ENCODE measurements at regions not wholly inside any gene's neighbourhood (a gene's known extent, or its start where the extent isn't known, plus 50 kb on each side); places are given as distances from the start of the nearest gene placed in this dataset.

- H3K27me3 Mint-ChIP-seq (ENCODE audit: low read depth in 3 of 3): peaks cover 0 to 3% (median 0%) of the 10 kb centered on the region in 3 donors
- Histone ChIP-seq H3K4me1 (ENCODE audit: control insufficient read depth in 1 of 2, insufficient read depth in 2 of 2, low read length in 2 of 2) (no peaks in the 10 kb centered on the region), H4K20me1 (ENCODE audit: insufficient read depth, low read length) (no peaks in the 10 kb centered on the region), H3K9ac (ENCODE audit: insufficient read depth, low read length, poor library complexity, severe bottlenecking) (no peak overlapping the region), H3K79me2 (ENCODE audit: insufficient read depth, low read length) (no peaks in the 10 kb centered on the region), H3K36me3 (replicated peaks in 1 of 2; ENCODE audit: control insufficient read depth in 1 of 2, insufficient read depth in 2 of 2, low read length in 2 of 2) (no peaks in the 10 kb centered on the region), H2AFZ (ENCODE audit: insufficient read depth, low read depth, low read length, poor library complexity, severe bottlenecking) (no peak overlapping the region), H3K27ac (ENCODE audit: low read depth in 1 of 2, low read length in 2 of 2) (no peak overlapping the region), H3K4me2 (replicated peaks; ENCODE audit: extremely low read depth, low read length, poor library complexity, severe bottlenecking) (no peak overlapping the region), H3K9me3 (replicated peaks in 1 of 2; ENCODE audit: control insufficient read depth in 1 of 2, insufficient read depth in 1 of 2, low read length in 2 of 2) (no peaks in the 10 kb centered on the region), H3K4me3 (replicated peaks in 1 of 3; ENCODE audit: low read depth in 2 of 3, low read length in 3 of 3) (no peak overlapping the region), H3K27me3 (ENCODE audit: control insufficient read depth in 2 of 2, insufficient read depth in 2 of 2, low read length in 2 of 2) (no peaks in the 10 kb centered on the region)
- H3K4me3 Mint-ChIP-seq: no peak overlapping the region
- peaks cover 2% of the 10 kb centered on the region for H3K4me1 Mint-ChIP-seq
- intact Hi-C loops (cut with micrococcal nuclease): no loop called here
- WGBS (ENCODE audit: insufficient coverage): no CpG with 5 or more reads among the region's 2 CpGs
- H3K9me3 Mint-ChIP-seq: no peaks in the 10 kb centered on the region
- no peak overlapping the region for H3K27ac Mint-ChIP-seq
- H3K36me3 Mint-ChIP-seq: no peaks in the 10 kb centered on the region
- DNase-seq: peak in 1 of 3 donors; percentile 4
- TF ChIP-seq CTCF (IDR thresholded peaks at IDR 0.05): no peak
These were observed 151.2 kb downstream of the OMA1 start for GRCh38 chr1:58395355-58395754.

GRCh38 chr1:58392083-58392482 lies 154.4 kb downstream of the OMA1 start:
- DNase-seq: no peak
- Histone ChIP-seq H3K4me3 (replicated peaks in 1 of 3; ENCODE audit: low read depth in 2 of 3, low read length in 3 of 3) (no peak overlapping the region), H3K36me3 (replicated peaks in 1 of 2; ENCODE audit: control insufficient read depth in 1 of 2, insufficient read depth in 2 of 2, low read length in 2 of 2) (no peaks in the 10 kb centered on the region), H3K4me1 (ENCODE audit: control insufficient read depth in 1 of 2, insufficient read depth in 2 of 2, low read length in 2 of 2) (no peaks in the 10 kb centered on the region), H3K4me2 (replicated peaks; ENCODE audit: extremely low read depth, low read length, poor library complexity, severe bottlenecking) (no peak overlapping the region), H3K9me3 (replicated peaks in 1 of 2; ENCODE audit: control insufficient read depth in 1 of 2, insufficient read depth in 1 of 2, low read length in 2 of 2) (no peaks in the 10 kb centered on the region), H3K79me2 (ENCODE audit: insufficient read depth, low read length) (no peaks in the 10 kb centered on the region), H3K9ac (ENCODE audit: insufficient read depth, low read length, poor library complexity, severe bottlenecking) (no peak overlapping the region), H2AFZ (ENCODE audit: insufficient read depth, low read depth, low read length, poor library complexity, severe bottlenecking) (no peak overlapping the region), H3K27me3 (ENCODE audit: control insufficient read depth in 2 of 2, insufficient read depth in 2 of 2, low read length in 2 of 2) (peaks cover 0 to 2% of the 10 kb centered on the region in 2 donors), H3K27ac (ENCODE audit: low read depth in 1 of 2, low read length in 2 of 2) (no peak overlapping the region), H4K20me1 (ENCODE audit: insufficient read depth, low read length) (no peaks in the 10 kb centered on the region)
- Mint-ChIP-seq H3K9me3 (no peaks in the 10 kb centered on the region), H3K27me3 (ENCODE audit: low read depth in 3 of 3) (peaks cover 0 to 6% (median 0%) of the 10 kb centered on the region in 3 donors), H3K36me3 (no peaks in the 10 kb centered on the region), H3K4me3 (no peak overlapping the region), H3K4me1 (peaks cover 2% of the 10 kb centered on the region), H3K27ac (no peak overlapping the region)
- 73% methylated on average over 5 of the region's 6 CpGs for whole genome bisulfite sequencing (ENCODE audit: insufficient coverage)
- intact Hi-C loops (cut with micrococcal nuclease): no loop called here
- no peak for TF ChIP-seq CTCF (IDR thresholded peaks at IDR 0.05)
